CD4-positive, alpha-beta T cell treated with Interleukin-15 for 1 hour (primary cell): ENCODE measurements at regions not wholly inside any gene's neighbourhood (a gene's known extent, or its start where the extent isn't known, plus 50 kb on each side); places are given as distances from the start of the nearest gene placed in this dataset.

Experiments used
- DNase-seq: peaks from one replicate; pipeline ENCODE4 v3.0.0-alpha.2; 2020

DNA sequence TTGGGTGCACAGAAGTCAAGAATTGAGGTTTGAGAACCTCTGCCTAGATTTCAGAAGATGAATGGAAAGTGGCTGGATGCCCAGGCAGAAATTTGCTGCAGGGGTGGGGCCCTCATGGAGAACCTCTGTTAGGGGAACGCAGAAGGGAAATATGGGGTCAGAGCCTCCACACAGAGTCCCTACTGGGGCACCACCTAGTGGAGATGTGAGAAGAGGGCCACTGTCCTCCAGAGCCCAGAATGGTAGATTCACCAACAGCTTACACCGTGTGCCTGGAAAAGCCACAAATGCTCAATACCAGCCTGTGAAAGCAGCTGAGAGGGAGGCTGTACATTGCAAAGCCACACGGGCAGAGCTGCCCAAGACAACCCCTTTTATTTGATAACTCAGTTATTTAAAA lies 383.5 kb downstream of the TLE4 start:
- DNase-seq: no peak

- DNase-seq: no peak
These were observed 382.1 kb downstream of the TLE4 start for GRCh38 chr9:79953908-79954307.

DNA sequence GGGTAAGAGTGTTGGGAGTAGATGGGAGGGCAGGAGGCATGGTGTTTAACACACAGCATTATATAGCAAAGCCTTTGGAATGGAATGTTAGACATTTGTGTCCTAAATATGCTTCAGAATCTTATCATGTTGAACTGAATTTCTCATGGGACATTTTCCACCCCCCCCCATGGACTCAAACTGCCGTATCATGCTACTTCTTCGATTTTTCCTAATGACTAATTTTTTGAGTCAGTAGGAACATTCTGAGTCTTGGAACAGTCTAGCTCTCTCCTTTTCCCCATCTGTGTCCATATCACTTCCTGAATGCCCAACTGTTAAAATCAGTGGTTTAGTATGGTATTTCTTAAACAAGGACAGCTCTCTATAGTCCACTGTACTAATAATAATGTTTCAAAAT lies 380.6 kb downstream of the TLE4 start:
- DNase-seq: no peak

DNA sequence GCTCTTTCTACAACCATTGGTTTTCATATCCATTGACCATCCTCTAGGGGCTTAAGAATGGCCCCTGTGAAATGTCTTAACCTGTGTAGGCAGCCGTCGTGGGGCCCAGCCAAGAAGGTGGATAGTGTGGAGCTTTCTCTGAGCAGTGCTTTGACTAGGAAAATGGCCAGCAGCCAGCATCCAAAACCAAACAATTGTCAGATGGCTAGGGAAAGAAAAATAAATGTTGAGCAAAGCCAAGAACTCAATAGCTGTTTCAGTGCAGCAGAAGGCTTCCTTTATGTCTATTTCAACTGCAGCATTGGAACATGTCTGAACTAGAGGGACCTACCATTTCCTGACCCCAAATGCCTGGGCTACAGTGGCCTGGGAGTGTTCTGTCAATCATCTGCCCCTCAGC lies 374.9 kb downstream of the TLE4 start:
- no peak for DNase-seq

- DNase-seq: no peak
These were observed 373.7 kb downstream of the TLE4 start for GRCh38 chr9:79945495-79945894.

- DNase-seq: no peak
These were observed 373.3 kb downstream of the TLE4 start for GRCh38 chr9:79945016-79945415.

DNA sequence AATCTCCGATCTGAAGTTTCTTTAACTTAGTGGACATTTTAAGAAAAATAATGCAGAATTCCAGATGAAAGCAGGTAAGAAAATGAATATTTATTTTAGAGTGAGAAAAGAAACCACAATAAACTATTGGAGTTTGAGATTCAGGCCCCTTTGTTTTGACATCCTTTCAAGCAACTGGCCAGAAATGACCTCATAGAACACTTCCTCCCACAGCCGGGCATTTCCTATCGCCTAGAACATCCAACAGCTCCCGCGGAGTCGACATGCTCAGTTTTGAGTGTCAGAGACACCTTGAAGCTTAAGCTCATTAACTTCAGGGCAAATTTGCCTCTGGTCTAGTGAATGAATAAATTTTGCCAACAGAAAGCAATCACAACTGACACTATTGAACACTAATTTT lies 369.2 kb downstream of the TLE4 start:
- DNase-seq: no peak

- no peak for DNase-seq
These were observed 368.1 kb downstream of the TLE4 start for GRCh38 chr9:79939819-79940218.

DNA sequence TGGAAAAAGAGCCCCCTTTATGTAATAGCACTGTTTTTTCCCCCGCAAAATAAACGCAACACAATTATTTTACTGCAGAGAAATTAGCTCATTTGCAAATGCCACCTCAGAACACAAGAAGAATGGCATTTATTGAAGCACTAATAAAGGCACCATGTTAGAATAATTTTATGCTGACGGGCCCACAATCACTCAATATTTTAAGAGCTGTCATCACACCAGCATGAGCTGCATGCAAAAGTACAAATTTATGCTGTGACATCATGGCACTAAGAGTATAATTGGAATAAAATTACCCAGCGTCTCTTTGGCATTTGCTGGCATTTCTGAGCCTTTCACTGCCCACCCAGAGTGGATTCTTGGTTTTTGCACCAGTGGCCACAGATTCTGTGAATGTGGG lies 364.6 kb downstream of the TLE4 start:
- no peak for DNase-seq

DNA sequence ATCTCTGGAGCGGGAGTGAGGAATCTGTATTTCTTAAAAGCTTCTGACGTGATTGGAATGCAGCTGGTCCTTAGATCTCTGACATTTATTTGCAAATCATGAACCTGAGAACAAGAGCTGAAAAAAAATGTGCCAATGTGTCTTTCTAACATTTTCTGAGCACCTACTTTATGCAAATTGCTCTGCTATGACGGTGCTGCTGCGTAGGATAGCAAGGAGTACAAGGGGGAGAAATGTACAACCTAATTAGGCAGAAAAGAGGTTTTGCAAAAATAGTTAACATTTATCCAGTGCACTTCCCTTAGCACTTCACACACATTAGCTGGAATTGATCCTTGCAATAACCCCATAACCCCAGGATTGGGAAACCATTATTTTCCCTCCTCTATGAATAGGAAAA lies 357.5 kb downstream of the TLE4 start:
- no peak for DNase-seq

DNA sequence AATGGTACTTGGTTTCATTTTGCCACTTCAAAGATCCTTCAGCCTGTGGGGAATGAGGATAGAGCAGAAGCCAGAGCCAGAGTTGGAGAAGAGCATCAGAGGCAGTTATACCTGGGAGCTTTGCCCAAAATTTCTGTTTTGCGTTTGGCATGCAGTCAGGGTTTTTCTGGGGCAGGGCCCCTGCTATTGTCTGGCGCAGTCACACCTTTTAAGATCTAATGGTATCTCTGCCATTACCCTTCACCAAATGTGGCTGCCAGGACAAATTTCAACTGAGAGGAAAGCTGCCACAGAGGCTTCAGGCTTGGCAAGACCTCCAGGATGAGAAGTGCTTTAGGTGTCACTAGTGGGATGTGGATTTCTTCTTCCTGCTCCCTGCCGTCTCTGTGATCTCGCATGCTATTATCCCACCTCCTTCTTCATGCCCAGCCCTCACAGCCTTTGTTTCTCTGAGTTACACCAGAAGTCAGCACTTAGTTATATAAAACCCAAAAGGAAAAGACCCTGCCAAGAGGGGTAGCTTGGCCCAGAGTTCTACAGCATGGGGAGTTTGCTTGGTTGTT lies 357.0 kb downstream of the TLE4 start:
- no peak for DNase-seq

DNA sequence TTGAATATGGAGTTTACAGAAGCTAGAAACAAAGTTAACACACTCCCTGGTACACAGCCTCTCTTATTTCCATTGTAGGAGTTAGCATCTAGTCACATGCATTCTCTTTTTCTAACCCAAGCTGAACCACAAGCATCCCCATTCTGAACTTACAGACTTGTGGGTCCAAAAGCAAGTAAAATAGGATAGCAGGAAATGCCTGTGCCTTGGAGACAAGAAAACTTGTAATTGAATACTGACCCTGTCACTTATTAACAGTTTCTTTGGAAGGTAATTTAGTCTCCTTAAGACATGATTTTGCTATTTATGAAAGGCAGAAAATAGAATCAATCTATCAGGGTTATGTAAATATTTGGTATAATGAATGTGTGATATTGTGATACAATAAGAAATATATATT lies 353.6 kb downstream of the TLE4 start:
- no peak for DNase-seq

- no peak for DNase-seq
These were observed 353.1 kb downstream of the TLE4 start for GRCh38 chr9:79924836-79925235.

GRCh38 chr9:79917421-79917820 lies 345.7 kb downstream of the TLE4 start:
- no peak for DNase-seq

- DNase-seq: no peak
These were observed 342.1 kb downstream of the TLE4 start for GRCh38 chr9:79913867-79914266.

DNA sequence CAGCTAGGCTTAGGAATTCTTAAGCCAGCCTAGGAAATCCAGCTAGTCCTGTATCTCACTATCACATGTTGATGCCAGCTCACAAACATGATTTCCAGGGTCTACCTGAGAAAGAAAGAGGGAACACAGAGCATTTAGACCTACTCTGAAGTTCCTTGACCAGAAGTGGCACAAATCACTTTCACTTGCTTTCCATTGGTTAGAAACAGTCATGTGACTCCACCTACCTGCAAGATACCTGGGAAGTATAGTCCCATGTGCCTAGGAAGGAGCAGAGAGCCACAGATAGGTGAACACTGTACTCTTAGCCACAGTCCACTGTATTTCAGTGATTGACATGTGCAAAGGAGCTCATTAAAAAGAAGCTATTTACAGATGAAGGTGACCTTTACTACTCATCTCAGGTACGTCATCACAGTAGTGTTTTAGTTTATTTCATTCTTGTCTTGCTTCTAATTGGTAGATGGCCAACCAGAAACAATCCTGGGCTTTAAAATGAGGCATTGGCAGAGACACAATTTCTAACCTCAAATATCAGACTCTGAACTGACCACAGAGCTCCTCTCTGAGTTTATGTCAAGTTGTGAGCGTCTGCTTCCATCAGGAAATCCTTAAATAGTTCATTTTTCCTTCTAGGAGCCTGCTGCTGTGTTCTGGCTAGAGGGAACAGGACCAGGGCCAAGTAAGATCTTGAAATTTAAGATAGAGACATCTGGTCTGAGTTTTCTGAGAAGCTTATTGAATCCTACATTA lies 340.7 kb downstream of the TLE4 start:
- DNase-seq: no peak

GRCh38 chr9:79911724-79912123 lies 340.0 kb downstream of the TLE4 start:
- no peak for DNase-seq

DNA sequence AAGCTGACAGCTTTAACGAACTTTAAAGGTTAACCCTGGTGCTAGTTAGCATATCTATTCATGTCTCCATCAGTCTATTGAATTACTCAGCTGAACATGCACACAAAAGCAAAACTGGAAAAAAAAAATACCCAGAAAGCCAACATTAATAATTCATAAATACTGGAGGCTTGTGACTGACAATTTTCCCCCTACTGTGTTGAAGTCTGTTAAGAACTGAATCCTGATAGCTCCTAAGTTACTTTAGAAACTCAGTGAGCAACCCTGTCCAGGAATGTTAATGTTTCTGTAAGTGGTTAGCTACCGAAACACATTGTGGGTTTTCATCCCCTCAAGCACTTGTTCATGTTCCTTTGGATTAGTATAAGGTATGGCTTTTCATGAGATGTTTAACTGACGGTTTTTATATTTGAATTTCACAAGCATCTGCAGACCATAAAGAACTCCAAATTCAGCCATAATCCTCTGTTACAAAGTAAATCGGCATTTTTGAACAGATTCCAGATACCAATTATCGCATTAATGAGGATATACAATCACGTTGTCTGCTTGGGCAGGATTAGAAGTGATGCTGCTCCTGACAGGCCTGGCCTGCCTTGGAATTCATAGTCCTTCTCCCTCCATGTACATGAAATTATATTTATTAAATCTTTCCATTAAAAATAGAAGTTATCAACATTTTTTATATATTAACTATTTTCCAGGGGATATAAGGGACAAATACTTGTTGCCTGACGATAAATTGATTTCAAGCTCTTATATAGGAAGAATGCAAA lies 331.2 kb downstream of the TLE4 start:
- DNase-seq: no peak

DNA sequence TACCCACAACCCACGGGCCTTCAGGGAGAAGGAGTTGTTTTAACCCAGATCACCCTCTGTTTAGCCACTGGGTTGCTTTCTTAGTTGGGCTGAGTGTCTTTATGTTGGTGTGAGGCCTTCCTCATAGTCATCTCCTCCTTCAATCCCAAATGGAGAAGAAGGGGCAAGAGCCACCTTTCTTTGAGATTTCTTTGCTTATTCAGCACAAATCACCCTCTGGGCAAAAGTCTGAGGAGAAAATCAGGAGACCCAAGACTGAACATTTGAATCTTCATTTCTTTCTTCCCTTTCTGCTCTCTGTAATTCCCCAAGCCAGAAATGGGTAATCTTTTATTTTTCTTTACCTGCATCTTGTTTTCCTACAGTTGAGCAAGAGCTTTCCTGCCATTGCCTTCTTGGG lies 329.0 kb downstream of the TLE4 start:
- no peak for DNase-seq

GRCh38 chr9:79896390-79896980 lies 324.7 kb downstream of the TLE4 start:
- DNase-seq: no peak

- no peak for DNase-seq
These were observed 323.5 kb downstream of the TLE4 start for GRCh38 chr9:79895232-79895631.

- DNase-seq: no peak
These were observed 317.6 kb downstream of the TLE4 start for GRCh38 chr9:79889369-79889768.

GRCh38 chr9:79885093-79885857 lies 313.5 kb downstream of the TLE4 start:
- DNase-seq: no peak
